Activated T-helper 2 cell treated with anti-CD3 and anti-CD28 coated beads, Interferon-gamma antibody, Interleukin-2, Interleukin-4, amounts not matched to agents 10 μg/mL and 5 μg/mL and 100 μg/mL, durations not matched to agents 14 hours and 24 hours and 36 hours (primary cell): ENCODE measurements at regions not wholly inside any gene's neighbourhood (a gene's known extent, or its start where the extent isn't known, plus 50 kb on each side); places are given as distances from the start of the nearest gene placed in this dataset.
"Not testable (repeated sequence)": the region's sequence is repeated elsewhere in the genome, so short reads cannot be mapped to it uniquely, and the experiment has no call there.

Experiments used
- DNase-seq: peaks from one replicate; pipeline ENCODE4 v3.0.0; 2021; ENCODE audit warnings: low spot score
- H3K27ac Mint-ChIP-seq: one replicate; pipeline ENCODE4 v1.8.0; 2021; ENCODE audit warnings: mixed read lengths
- H3K27me3 Mint-ChIP-seq: one replicate; pipeline ENCODE4 v1.8.0; 2021; ENCODE audit warnings: low read depth, mixed read lengths
- H3K36me3 Mint-ChIP-seq: one replicate; pipeline ENCODE4 v1.8.0; 2021; ENCODE audit warnings: low read depth, mixed read lengths
- H3K4me1 Mint-ChIP-seq: one replicate; pipeline ENCODE4 v1.8.0; 2021; ENCODE audit warnings: low read depth, mixed read lengths
- H3K4me3 Mint-ChIP-seq: one replicate; pipeline ENCODE4 v1.8.0; 2021; ENCODE audit warnings: low read depth, mild to moderate bottlenecking, moderate library complexity, mixed read lengths
- H3K9me3 Mint-ChIP-seq: one replicate; pipeline ENCODE4 v1.8.0; 2021; ENCODE audit warnings: mixed read lengths
- intact Hi-C: fragments of 100-400 bp; cut with micrococcal nuclease; formaldehyde crosslinking; loops from one replicate; pipeline ENCODE4 v1.15.1; 2023

DNA sequence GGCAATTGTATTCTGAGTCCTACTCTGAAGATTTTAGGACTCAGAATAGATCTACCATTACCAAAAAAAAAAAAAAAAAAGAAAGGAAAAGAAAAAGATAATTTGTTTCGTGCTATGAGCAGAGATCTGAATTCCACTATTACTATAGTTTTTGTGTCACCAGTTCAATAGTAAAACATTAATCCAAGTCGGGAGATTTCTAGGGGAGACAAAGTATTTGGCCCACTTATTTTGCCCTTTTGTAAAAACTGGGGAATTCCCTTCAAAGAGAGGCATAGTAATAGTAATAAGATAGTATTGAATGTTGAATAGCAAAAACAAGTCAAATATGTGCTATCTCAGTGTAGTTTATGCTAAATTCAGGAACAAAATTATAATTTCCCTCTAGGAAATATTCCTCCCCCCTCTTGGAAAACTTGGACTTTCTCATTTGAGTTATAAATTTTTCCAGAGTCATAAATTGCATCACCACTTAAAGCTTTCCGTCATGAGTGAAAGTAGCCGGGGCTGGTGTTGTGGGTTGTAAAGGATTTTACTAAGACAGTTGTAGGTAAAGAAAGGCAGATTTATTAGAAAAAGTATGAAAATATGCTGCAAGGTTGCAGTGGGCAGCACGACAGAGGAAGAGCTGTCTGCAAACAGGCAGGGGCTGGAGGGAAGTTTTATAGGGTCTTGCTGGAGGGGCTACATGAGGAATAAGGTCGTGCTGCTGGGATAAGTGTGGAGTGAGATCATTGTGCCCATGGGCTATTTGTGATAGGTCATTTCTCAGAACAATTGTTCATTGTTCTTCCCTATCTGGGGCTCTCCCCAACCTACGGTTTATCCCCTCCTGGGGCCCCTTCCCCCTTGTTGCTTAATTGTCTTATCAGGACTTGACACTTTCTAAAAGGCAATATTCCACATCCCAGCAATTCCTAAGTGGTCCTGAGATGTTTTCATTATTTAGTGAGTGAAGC is 1009.9 kb downstream of the PLA2G4A start:
- no peak overlapping the region for H3K4me3 Mint-ChIP-seq
- H3K27ac Mint-ChIP-seq: no peak overlapping the region
- no peak for DNase-seq
- H3K36me3 Mint-ChIP-seq: no peaks in the 10 kb centered on the region
- intact Hi-C loops: no loop called here
- H3K4me1 Mint-ChIP-seq: no peaks in the 10 kb centered on the region
- H3K27me3 Mint-ChIP-seq: no peaks in the 10 kb centered on the region
- H3K9me3 Mint-ChIP-seq: peaks cover 6% of the 10 kb centered on the region

DNA sequence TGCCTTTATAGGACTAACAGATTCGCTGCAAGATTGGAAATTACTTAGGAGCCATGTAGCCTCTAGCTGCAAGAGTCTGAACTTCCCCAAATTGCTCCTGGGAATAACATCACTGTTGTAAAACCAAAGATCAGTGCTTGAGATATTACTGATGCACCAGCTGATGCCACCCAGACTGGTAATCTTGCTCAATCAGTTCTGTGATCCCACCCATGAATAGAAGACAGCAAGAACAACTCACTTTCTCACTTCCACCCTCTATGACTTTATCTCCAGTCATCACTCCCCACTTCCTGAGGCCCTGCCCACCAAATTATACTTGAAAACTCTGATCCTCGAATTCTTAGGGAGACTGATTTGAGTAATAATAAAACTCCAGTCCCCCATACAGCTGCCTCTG is 1011.1 kb downstream of the PLA2G4A start:
- Mint-ChIP-seq H3K27ac (no peak overlapping the region), H3K9me3 (peaks cover 10% of the 10 kb centered on the region), H3K4me3 (no peak overlapping the region), H3K36me3 (no peaks in the 10 kb centered on the region), H3K27me3 (no peaks in the 10 kb centered on the region), H3K4me1 (no peaks in the 10 kb centered on the region)
- intact Hi-C loops: no loop called here
- no peak for DNase-seq

DNA sequence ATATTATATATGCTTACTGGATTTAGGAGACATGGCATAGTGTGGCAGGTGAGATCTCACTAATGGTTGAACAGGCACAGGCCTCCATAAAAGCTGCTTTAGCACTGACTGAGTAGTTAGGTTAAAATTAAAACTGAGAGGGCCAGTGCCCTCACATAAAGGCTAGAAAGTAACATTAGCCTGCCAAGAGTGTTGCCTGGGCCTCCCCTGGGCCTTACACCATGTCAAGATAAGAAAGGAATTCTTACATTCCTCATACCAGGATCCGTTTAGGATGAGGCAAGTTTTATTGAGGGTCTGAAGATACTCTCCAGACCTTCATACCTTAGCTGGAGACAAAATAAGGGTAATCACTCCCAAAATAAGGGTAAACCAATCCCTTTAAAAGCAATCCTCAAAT is 1011.8 kb downstream of the PLA2G4A start:
- Mint-ChIP-seq H3K4me3 (no peak overlapping the region), H3K4me1 (no peaks in the 10 kb centered on the region), H3K9me3 (peaks cover 14% of the 10 kb centered on the region), H3K27ac (no peak overlapping the region), H3K36me3 (no peaks in the 10 kb centered on the region), H3K27me3 (no peaks in the 10 kb centered on the region)
- intact Hi-C loops: no loop called here
- no peak for DNase-seq

DNA sequence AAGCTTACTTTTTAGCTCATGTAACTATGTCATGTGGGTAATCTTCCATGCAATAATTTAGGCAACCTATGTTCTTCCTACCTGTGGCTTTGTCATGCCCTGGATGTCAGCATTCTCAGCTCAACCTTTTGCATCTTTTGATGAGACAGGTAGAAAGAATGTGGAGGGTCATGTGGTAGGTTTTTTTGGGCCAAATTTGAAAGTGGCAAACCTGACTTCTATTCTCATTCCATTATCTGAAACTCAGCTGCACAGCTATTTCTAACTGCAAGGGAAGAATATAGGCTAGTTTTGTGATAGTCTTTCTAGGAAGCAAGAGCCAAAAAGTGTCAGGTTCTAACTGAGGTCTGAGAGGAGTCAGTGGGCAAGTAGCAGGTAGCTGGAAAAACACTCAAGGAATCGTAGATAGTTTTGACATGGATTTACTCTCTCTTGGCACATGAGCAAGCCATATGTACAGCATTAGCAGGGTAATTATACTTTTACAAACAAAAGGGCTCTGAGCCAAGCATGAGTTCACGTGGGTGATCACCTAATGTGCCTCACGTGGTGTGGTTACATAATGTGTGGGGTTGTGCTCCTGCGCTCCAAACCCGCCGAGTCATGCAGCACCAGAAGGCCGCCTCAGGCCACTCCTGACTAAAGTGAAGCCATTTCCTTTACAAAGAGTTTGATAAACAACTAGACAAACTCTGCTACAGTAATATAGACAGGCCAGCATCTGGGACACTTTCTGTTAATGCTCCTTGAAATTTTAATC is 1013.8 kb downstream of the PLA2G4A start:
- peaks cover 17% of the 10 kb centered on the region for H3K9me3 Mint-ChIP-seq
- H3K27me3 Mint-ChIP-seq: no peaks in the 10 kb centered on the region
- DNase-seq: no peak

DNA sequence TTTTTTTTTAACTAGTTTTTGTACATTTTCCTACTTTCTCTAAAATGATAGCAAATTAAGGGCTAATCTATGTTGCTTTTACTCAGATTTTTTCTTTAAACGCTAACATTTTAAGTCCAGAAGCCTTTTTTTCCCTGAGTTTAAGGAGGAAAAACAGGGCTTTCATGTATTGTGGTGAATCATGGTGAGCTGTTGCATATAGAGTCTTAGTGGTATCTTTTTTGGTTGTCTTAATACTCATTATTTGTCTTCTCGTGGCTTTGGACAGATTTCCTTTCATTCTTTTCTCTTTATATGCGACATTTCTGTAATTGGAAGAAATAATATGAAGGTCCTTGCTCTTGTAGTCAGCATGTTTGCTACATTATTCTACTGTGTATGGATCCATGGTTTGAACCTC is 1015.6 kb downstream of the PLA2G4A start:
- H3K4me1 Mint-ChIP-seq: no peaks in the 10 kb centered on the region
- intact Hi-C loops: no loop called here

More for the DNA sequence above, 1013.8 kb downstream of the PLA2G4A start:
- no peak overlapping the region for H3K4me3 Mint-ChIP-seq
- H3K4me1 Mint-ChIP-seq: no peaks in the 10 kb centered on the region
- intact Hi-C loops: no loop called here
- H3K36me3 Mint-ChIP-seq: no peaks in the 10 kb centered on the region
- no peak overlapping the region for H3K27ac Mint-ChIP-seq

DNA sequence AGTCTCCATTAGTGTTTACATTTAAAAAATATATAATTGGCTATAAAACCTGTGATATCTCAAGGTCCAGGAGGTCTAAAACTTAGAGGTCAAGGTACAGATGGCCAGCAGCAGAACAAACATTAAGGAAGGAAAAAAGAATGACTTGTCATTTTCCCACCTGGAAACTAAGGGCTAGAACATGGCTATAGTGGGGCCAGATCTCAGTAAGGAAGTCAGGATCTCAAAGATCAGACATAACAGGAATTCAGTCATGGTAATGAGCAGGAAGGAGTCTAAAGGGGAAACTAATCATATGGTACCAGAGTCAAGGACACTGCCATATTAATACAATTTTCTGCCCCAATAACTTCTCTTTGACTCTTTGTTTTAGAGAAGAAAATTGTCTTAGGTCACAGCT is 1018.8 kb downstream of the PLA2G4A start:
- Mint-ChIP-seq H3K36me3 (no peaks in the 10 kb centered on the region), H3K4me3 (no peak overlapping the region), H3K27ac (no peak overlapping the region), H3K9me3 (peaks cover 35% of the 10 kb centered on the region), H3K4me1 (no peaks in the 10 kb centered on the region), H3K27me3 (no peaks in the 10 kb centered on the region)
- no peak for DNase-seq
- intact Hi-C loops: no loop called here

More for the DNA sequence above, 1015.6 kb downstream of the PLA2G4A start:
- H3K27me3 Mint-ChIP-seq: no peaks in the 10 kb centered on the region
- no peak overlapping the region for H3K4me3 Mint-ChIP-seq
- H3K9me3 Mint-ChIP-seq: peaks cover 24% of the 10 kb centered on the region
- H3K27ac Mint-ChIP-seq: no peak overlapping the region
- H3K36me3 Mint-ChIP-seq: no peaks in the 10 kb centered on the region
- DNase-seq: no peak

DNA sequence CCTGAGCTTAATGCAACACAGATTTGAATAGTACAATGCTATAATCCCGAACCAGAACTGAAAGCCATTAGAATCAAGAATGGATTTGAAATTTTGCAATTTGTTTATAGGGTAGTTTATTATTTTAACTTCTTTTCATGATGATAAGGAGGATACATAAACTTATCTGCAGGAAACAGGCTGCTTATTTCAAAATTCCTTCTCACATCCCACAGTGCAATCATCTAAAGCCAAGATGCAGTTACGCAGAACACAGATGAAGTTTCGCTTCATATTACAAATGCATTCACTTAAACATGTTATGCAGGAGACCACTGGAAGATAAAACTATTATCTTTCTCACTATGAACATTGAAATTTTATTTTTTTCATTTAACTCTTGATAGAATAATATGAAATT is 1019.6 kb downstream of the PLA2G4A start:
- no peak for DNase-seq
- intact Hi-C loops: no loop called here

DNA sequence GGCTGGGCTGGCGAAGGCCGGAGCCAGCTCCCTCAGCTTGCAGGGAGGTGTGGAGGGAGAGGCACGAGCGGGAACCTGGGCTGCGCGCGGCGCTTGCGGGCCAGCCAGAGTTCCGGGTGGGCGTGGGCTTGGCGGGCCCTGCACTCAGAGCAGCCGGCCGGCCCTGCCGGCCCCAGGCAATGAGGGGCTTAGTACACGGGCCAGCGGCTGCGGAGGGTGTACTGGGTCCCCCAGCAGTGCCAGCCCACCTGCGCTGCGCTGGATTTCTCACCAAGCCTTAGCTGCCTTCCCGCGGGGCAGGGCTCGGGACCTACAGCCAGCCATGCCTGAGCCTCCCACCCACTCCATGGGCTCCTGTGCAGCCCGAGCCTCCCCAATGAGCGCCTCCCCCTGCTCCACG is 1021.4 kb downstream of the PLA2G4A start:
- DNase-seq, H3K27me3 Mint-ChIP-seq, H3K4me3 Mint-ChIP-seq, H3K4me1 Mint-ChIP-seq, H3K27ac Mint-ChIP-seq, H3K36me3 Mint-ChIP-seq, intact Hi-C loops: not testable (repeated sequence)
- peaks cover 35% of the 10 kb centered on the region for H3K9me3 Mint-ChIP-seq

More for the DNA sequence above, 1019.6 kb downstream of the PLA2G4A start:
- Mint-ChIP-seq H3K36me3 (no peaks in the 10 kb centered on the region), H3K4me3 (no peak overlapping the region), H3K27ac (no peak overlapping the region), H3K9me3 (peaks cover 36% of the 10 kb centered on the region), H3K4me1 (no peaks in the 10 kb centered on the region), H3K27me3 (no peaks in the 10 kb centered on the region)

DNA sequence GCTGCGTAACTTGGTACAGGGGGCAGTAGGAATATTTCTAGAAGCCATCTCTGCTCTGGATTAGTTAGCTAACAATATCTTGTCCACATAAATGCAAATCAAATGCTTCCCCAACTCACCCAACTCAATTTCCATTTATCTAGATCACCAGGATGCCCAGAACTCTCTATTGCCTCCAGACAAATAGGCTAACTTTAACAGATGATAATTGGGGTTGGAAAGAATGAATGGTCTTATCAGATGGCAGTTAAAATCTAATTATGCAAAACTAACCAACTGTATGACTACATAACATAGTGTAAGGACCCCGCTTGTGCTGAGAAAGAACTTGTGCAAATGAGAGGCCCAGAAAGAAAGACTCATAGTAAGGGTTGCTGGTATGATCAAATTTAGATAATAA is 1024.8 kb downstream of the PLA2G4A start:
- no peaks in the 10 kb centered on the region for H3K27me3 Mint-ChIP-seq
- DNase-seq: no peak
- H3K9me3 Mint-ChIP-seq: peaks cover 34% of the 10 kb centered on the region
- no peaks in the 10 kb centered on the region for H3K36me3 Mint-ChIP-seq
- no peak overlapping the region for H3K27ac Mint-ChIP-seq
- H3K4me1 Mint-ChIP-seq: no peaks in the 10 kb centered on the region
- no peak overlapping the region for H3K4me3 Mint-ChIP-seq
- intact Hi-C loops: no loop called here

DNA sequence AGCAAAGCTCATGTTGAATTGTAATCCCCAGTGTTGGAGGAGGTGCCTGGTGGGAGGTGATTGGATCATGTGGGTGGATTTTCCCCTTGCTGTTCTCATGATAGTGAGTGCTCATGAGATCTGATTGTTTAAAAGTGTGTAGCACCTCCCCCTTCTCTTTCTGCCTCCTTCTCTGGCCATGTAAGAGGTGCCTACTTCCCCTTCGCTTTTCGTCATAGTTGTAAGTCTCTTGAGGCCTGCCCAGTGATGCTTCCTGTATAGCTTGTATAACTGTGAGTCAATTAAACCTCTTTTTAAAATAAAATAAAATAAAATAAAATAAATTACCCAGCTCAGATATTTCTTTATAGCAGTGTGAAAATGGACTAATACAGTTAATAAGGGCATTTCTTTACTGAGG is 1025.7 kb downstream of the PLA2G4A start:
- DNase-seq: no peak
- Mint-ChIP-seq H3K4me3 (no peak overlapping the region), H3K4me1 (no peaks in the 10 kb centered on the region), H3K36me3 (no peaks in the 10 kb centered on the region), H3K9me3 (peaks cover 33% of the 10 kb centered on the region), H3K27ac (peak overlapping the region; percentile 31), H3K27me3 (no peaks in the 10 kb centered on the region)
- intact Hi-C loops: no loop called here

DNA sequence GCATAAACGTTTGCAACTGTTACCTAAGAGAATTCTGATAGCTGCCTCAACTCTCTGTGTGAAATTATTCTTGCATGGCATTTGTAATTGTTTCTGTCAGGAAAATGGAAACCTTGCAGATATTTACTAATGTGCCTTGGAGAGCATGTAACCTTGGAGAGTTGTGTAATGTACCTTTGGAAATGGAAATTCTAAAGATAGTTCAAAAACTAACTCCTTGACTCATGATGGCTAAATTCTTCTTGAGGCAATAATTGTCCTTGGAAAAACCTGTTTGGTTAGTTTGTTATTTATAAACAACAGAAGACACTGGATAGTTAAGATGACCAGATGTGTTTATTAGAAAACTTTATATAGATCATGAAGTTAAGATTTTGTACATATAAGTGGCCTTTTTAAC is 1033.8 kb downstream of the PLA2G4A start:
- Mint-ChIP-seq H3K27me3 (no peaks in the 10 kb centered on the region), H3K4me3 (no peak overlapping the region), H3K4me1 (no peaks in the 10 kb centered on the region), H3K27ac (no peak overlapping the region), H3K9me3 (peaks cover 14% of the 10 kb centered on the region), H3K36me3 (no peaks in the 10 kb centered on the region)
- intact Hi-C loops: no loop called here
- no peak for DNase-seq

DNA sequence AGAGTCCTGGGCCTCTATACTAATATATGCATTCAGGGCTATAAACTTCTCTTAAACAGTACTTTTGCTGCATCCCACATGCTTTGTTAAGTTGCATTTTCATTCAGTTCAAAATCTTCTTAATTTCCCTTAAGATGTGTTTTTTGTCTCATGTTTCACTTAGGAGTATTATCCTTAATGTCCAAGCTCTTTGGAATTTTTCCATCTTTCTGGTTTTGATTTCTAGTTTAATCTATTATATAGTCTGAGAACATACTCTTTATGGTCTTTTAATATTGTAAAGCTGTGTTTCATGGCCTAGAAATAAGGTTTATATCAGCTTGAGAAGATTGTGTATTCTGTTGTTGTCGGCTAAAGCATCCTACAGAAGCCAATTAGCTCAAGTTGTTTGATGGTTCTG is 1041.8 kb downstream of the PLA2G4A start:
- no peak for DNase-seq
- no peak overlapping the region for H3K27ac Mint-ChIP-seq
- intact Hi-C loops: no loop called here
- H3K4me3 Mint-ChIP-seq: no peak overlapping the region
- H3K27me3 Mint-ChIP-seq: no peaks in the 10 kb centered on the region
- H3K36me3 Mint-ChIP-seq: no peaks in the 10 kb centered on the region
- peaks cover 21% of the 10 kb centered on the region for H3K9me3 Mint-ChIP-seq
- no peaks in the 10 kb centered on the region for H3K4me1 Mint-ChIP-seq

DNA sequence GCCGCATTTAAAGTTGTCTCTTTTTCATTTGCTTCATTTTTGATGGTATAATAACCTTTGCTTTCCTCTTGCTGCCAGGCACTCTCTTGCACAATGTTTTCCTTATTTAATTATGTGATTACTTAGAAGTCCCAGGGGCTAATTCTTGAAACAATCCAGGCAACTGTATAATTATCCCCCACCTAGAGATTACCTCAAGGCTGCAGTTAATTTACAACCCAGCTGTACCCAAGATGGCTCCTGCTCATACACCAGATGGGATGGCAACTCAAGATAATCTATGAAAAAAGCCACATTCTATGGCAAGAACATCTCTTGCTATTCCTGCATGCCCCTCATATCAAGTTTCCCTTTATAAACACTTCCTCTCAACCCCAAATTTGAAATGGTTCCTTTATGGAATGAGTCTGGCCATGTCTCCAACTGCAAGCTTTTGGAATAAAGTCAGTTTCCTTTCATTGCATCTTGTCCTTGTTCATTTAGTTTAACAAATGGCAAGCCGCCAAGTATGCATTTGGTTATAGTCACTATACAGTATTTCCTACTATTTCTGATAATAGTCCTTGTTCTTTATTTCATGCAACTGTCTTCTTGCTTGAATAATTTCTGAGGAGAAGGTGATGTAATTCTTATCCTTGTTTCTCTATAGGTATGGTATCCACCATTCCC is 1042.6 kb downstream of the PLA2G4A start:
- Mint-ChIP-seq H3K27me3 (no peaks in the 10 kb centered on the region), H3K9me3 (peaks cover 22% of the 10 kb centered on the region), H3K36me3 (no peaks in the 10 kb centered on the region), H3K4me3 (no peak overlapping the region), H3K4me1 (no peaks in the 10 kb centered on the region), H3K27ac (no peak overlapping the region)
- no peak for DNase-seq
- intact Hi-C loops: no loop called here
